ENCODE measurements at regions not wholly inside any gene's neighbourhood (a gene's known extent, or its start where the extent isn't known, plus 50 kb on each side); places are given as distances from the start of the nearest gene placed in this dataset.
A peak's percentile ranks its signal among the peaks of the same experiment; 100 is the strongest.
"Not testable (repeated sequence)": the region's sequence is repeated elsewhere in the genome, so short reads cannot be mapped to it uniquely, and the experiment has no call there.

GRCh38 chr1:65527190-65527589 lies 106.7 kb downstream of the LEPR start:
- DNase-seq (ENCODE audit: low read depth, low spot score) = no peak

- no peak for DNase-seq (ENCODE audit: low read depth, low spot score)
Observed at GRCh38 chr1:65527707-65528503, 107.4 kb downstream of the LEPR start.

GRCh38 chr1:65531972-65532570 lies 111.6 kb downstream of the LEPR start:
- no peak for DNase-seq (ENCODE audit: low read depth, low spot score)

- DNase-seq (ENCODE audit: low read depth, low spot score) = no peak
Observed at GRCh38 chr1:65535981-65536380, 115.5 kb downstream of the LEPR start.

- no peak for DNase-seq (ENCODE audit: low read depth, low spot score)
Observed at GRCh38 chr1:65538086-65538485, 117.6 kb downstream of the LEPR start.

- DNase-seq (ENCODE audit: low read depth, low spot score) = no peak
Observed at GRCh38 chr1:65538664-65539063, 118.2 kb downstream of the LEPR start.

- DNase-seq (ENCODE audit: low read depth, low spot score) = no peak
Observed at GRCh38 chr1:65539266-65540131, 119.0 kb downstream of the LEPR start.

- DNase-seq (ENCODE audit: low read depth, low spot score) = no peak
Observed at GRCh38 chr1:65541161-65541560, 120.7 kb downstream of the LEPR start.

GRCh38 chr1:65541865-65542264 lies 121.4 kb downstream of the LEPR start:
- no peak for DNase-seq (ENCODE audit: low read depth, low spot score)

GRCh38 chr1:65542592-65542991 lies 122.1 kb downstream of the LEPR start:
- not testable (repeated sequence) for DNase-seq (ENCODE audit: low read depth, low spot score)

GRCh38 chr1:65550306-65551010 lies 130.0 kb downstream of the LEPR start:
- DNase-seq (ENCODE audit: low read depth, low spot score) = not testable (repeated sequence)

GRCh38 chr1:65552484-65552883 lies 132.0 kb downstream of the LEPR start:
- not testable (repeated sequence) for DNase-seq (ENCODE audit: low read depth, low spot score)

- DNase-seq (ENCODE audit: low read depth, low spot score) = peak; percentile 10
Observed at GRCh38 chr1:65554086-65554764, 133.8 kb downstream of the LEPR start.

GRCh38 chr1:65554829-65555228 lies 134.4 kb downstream of the LEPR start:
- DNase-seq (ENCODE audit: low read depth, low spot score) = no peak

- no peak for DNase-seq (ENCODE audit: low read depth, low spot score)
Observed at GRCh38 chr1:65558215-65558614, 137.7 kb downstream of the LEPR start.

- no peak for DNase-seq (ENCODE audit: low read depth, low spot score)
Observed at GRCh38 chr1:65564493-65564892, 144.0 kb downstream of the LEPR start.

- DNase-seq (ENCODE audit: low read depth, low spot score) = no peak
Observed at GRCh38 chr1:65568285-65568684, 147.8 kb downstream of the LEPR start.

- DNase-seq (ENCODE audit: low read depth, low spot score) = no peak
Observed at GRCh38 chr1:65572701-65573421, 152.4 kb downstream of the LEPR start.

GRCh38 chr1:65577278-65577677 lies 156.8 kb downstream of the LEPR start:
- DNase-seq (ENCODE audit: low read depth, low spot score) = no peak

GRCh38 chr1:65577982-65578381 lies 157.5 kb downstream of the LEPR start:
- not testable (repeated sequence) for DNase-seq (ENCODE audit: low read depth, low spot score)

Data from smooth muscle cell of the brain vasculature (primary cell).